Choroid plexus epithelial cell (primary cell): ENCODE measurements at regions not wholly inside any gene's neighbourhood (a gene's known extent, or its start where the extent isn't known, plus 50 kb on each side); places are given as distances from the start of the nearest gene placed in this dataset.

Source experiments
- DNase-seq: peaks from one replicate; pipeline ENCODE4 v3.0.0-alpha.2; 2010; ENCODE audit warnings: low read depth
- H3K4me3 ChIP-seq: 2 replicates; pipeline ENCODE4 v1.5.1; 2011; ENCODE audit warnings: low read depth, mild to moderate bottlenecking, control low read depth, low read length, moderate library complexity
- TF ChIP-seq, protein P1 (sequence below): conservative IDR thresholded peaks from 2 replicates; pipeline ENCODE4 v1.5.1; 2011; ENCODE audit warnings: low read depth, mild to moderate bottlenecking, control low read depth, inconsistent platforms, low read length, moderate library complexity

DNA sequence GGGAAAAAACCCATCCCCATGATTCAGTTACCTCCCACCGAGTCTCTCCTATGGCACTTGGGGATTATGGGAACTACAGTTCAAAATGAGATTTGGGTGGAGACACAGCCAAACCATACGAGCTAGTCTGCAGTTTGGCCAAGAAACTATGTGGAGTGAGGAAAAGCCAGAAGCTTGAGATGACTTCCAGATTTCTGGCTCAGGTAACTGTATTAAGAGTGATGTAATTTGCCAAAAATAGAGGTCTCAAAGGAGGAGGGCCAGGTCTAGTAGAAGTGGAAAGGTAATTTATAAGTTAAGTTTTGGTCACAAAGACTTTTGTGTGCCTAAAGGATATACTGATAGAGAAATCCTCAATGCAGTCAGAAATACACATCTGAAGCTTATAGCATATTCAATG is 279.7 kb upstream of the MGMT start:
- H3K4me3 ChIP-seq = no peak overlapping the region
- no peak for DNase-seq
- TF ChIP-seq, protein P1, sequence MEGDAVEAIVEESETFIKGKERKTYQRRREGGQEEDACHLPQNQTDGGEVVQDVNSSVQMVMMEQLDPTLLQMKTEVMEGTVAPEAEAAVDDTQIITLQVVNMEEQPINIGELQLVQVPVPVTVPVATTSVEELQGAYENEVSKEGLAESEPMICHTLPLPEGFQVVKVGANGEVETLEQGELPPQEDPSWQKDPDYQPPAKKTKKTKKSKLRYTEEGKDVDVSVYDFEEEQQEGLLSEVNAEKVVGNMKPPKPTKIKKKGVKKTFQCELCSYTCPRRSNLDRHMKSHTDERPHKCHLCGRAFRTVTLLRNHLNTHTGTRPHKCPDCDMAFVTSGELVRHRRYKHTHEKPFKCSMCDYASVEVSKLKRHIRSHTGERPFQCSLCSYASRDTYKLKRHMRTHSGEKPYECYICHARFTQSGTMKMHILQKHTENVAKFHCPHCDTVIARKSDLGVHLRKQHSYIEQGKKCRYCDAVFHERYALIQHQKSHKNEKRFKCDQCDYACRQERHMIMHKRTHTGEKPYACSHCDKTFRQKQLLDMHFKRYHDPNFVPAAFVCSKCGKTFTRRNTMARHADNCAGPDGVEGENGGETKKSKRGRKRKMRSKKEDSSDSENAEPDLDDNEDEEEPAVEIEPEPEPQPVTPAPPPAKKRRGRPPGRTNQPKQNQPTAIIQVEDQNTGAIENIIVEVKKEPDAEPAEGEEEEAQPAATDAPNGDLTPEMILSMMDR = no peak

DNA sequence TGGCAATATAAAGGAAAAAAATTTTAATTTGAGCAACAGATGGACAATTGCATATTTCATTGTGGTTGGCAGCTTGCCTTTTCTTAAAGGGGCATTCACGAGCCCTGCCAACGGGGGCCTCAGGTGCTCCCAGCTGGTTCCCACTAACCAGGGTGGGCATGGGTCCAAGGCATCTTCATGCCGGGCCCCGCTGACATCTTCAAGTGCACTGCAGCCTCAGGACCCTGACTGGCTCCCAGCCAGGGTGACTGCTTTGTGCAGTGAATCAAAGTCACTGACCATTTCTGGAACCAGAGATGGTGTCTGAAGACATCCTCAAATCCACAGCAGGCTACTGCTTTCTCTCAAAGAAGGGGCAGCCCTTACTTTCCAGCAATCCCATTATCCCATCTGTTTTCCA is 275.2 kb upstream of the MGMT start:
- TF ChIP-seq, protein P1 = no peak
- no peak overlapping the region for H3K4me3 ChIP-seq
- DNase-seq = no peak

DNA sequence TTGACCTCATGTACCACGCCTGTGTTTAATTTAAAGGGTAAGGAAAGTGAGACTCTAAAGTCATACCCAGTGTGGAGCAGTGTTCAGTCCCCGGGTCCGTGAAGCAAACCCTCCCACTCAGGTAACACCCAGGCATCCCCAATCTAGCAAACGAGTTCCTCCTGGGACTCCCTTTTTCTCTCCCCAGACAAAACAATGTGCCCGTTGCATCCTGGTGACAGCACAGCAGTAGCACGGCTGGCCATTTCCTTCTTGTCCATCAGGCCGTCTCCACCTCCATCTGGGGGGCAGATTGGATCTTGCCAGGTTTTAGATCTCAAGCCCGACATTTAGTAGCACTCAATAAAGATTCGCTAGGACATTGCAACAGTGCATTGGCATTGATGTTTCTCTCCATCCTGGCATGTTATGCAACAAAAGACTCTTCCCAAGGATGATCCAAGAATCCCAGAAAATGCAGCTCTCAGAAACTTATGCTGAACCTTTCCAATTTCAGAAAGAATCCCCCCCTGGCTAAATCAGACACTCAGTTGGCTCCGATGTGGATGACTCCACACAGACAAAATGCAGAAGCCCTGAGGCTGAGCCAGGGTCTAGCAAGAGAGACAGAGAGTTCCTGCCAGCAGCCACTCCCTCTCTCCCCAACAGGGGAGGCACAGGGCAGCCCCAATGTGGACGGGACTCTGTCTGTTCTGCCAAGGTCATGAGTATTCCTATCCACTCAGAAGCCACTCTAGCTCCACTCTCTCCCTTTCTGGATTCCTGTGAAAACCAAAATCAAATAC is 274.5 kb upstream of the MGMT start:
- TF ChIP-seq, protein P1 = no peak
- no peak for DNase-seq
- no peak overlapping the region for H3K4me3 ChIP-seq

DNA sequence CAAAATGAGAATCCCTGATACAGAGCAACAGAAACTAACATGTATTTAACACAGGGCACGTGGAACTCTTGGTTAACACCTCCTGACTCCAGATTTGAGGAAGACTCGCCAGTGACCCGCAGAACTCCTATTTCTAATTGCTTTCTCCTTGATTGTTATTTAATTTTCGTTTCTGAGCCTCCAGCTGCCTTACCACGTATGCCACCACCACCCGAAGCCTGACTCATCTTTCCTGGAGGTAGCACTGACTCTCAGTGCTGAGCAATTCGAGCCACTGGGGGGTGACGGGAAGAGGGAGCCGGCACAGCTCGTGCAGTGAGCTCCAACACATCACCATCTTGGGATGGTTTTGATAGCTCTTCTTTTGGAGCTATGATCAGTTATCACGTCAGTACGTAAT is 273.9 kb upstream of the MGMT start:
- no peak for DNase-seq
- TF ChIP-seq, protein P1 = no peak
- H3K4me3 ChIP-seq = no peak overlapping the region

DNA sequence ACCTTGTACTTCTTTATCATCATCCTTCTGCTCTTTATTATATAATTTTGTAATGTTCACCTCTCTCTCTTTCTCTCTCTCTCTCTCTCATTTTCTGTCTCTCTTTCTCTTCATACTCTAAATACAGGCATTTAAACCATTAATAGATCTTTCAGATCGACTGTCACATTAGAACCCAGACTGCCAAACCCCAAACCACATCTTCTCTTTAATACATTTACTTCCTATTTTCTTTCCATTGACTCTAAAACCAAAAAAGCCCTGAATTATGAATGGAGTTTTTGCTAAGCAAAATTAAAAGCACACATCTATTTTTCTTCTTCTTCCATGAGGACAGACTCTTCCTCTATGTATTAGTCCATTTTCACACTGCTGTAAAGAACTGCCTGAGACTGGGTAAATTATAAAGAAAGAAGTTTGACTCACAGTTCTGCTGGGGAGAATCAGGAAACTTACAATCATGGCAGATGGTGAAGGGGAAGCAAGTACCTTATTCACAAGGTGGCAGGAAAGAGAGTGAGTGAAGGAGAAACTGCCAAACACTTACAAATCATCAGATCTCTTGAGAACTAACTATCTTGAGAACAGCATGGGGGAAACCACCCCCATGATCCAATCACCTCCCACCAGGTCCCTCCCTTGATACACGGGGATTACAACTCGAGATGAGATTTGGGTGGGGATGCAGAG is 272.7 kb upstream of the MGMT start:
- TF ChIP-seq, protein P1 = no peak
- H3K4me3 ChIP-seq = no peak overlapping the region
- DNase-seq = no peak

DNA sequence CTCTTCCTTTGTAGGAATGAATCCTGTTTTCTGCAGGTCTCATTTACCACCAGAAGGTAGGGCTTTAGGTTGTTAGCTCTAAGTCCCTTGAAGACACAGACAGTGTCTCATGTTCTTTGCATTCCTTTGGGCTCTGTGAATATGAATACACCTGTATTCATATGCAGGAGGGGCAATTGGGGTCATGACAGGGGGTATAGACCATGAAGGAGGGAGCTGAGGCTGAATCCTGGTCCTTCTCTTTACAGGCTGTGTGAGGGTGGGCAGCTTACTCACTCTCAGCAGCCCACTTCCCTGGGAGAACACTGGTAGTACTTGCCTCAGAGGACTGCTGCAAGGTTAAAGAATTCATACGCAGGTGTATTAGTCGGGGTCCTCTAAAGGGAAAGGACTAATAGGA is 267.2 kb upstream of the MGMT start:
- no peak overlapping the region for H3K4me3 ChIP-seq
- no peak for DNase-seq
- TF ChIP-seq, protein P1 = no peak

DNA sequence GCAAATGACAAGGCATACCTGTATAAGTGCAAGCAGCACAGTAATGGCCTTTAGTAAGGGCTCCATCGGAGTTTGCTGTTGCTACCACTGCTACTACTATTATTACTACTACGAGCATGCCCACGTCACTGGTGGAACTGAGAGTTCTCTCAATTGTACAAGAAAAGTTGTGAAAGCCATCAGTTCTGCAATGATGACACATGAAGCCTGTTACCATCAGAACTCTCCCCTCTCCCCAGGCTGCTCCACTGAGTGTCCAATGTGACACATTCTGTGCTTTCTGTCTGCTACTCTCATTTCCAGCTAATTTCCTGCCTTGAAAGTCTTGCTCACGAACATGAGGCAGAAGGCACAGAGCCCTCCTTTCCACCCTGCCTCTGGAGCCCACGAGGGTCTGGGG is 263.2 kb upstream of the MGMT start:
- TF ChIP-seq, protein P1 = no peak

More for the DNA sequence above, 263.2 kb upstream of the MGMT start:
- no peak for DNase-seq
- H3K4me3 ChIP-seq = no peak overlapping the region
